ENCODE measurements at regions not wholly inside any gene's neighbourhood (a gene's known extent, or its start where the extent isn't known, plus 50 kb on each side); places are given as distances from the start of the nearest gene placed in this dataset.

DNA sequence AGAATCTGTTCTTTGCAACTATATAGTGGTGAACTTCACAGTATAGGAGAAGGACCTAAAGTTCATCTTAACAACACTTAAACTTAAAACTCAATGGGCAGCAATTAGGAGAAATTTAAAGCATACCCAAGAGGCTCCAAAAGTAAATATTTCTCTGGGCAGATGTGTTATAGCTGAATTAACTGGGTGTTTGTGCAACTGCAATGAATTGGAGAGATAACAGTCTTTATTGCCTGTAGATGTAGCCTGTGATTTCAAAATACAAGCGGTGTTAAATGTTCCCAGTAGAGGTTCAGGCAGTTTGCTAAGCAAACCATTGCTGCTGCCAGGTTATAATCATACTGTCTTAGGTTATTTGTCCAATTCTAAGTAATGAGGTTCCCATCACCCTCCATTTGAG lies 294.1 kb upstream of the MTNR1B start:
- no peak for FAIRE-seq

DNA sequence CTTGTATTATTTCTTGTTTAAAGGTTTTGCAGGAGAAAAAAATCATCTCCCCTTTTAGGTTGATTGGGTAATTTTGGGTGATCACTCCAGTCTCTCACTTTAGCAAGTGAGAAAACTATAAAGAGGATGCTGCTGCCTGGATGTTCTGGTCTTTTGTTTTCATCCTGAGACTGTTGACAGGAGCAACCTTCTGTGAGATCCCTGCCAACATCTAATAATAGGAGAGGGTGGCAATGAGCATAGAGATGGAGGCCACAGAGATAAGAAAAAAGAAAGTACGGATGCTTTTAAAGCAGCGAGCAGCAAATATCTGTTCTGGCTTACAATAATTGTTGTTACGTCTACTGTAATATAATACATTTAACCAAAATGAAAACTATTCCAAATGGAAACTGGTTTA lies 293.6 kb upstream of the MTNR1B start:
- FAIRE-seq = no peak

DNA sequence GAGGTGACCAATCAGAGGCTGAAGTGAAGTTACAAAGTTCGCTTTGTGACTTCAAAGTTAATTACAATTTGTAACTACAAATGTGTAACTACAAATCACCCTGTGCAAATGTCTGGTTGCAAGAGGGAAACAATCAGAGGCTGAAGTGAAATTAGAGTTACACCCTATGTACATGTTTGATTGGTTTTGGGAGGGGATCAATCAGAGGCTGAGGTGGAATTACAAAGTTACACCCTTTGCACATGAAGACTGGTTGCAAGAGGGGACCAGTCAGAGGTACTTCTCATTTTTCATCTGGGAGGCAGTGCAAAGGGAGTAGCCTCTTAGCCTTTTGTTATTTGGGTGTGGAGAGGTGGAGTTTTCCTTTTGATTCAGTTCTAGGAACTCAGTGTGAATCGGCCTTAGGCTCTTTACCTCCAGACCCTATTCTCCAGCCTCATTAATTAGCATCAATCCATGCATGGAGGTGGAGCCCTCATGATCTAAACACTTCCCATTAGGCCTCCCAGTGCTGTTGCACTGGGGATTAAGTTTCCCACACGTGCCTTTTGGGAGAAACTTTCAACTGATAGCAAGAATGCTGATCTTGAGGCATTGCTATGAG lies 291.3 kb upstream of the MTNR1B start:
- FAIRE-seq = no peak

DNA sequence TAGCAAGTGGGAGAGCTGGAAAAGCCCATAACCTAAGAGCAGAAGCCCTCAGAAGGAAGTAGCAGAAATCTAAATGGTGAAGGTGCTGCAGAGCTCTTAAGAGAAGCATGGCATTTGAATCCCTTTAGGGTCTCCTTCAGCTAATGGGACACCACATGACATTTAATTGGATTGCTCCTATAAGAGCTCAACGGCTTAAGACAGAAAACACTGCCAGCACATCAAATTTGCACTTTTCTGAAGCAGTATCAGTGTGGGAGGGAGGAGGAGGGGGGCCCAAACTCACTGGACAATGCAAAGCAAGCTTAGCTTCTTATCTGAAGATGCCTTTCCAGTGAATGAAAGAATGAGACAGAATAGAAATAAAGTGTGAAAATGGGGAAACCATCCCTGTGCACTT lies 287.9 kb upstream of the MTNR1B start:
- no peak for FAIRE-seq

DNA sequence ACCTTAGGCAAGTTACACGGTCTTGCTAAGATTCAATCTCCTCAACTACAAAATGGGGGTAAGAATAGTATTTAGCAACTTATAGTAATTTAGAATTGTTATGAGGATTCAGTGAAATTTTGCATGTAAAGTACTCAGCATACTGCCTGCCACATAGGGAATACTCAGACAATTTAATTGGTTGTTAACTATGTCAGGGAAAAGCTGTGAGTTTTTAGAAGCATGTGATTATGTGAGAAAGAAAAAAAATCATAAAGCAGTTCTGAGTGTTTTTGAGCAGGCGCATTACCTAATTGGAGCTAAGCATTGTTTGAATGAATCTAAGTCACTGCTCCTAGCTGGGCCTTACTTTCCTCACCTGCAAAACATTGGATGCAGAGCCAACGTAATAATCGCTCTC lies 287.3 kb upstream of the MTNR1B start:
- FAIRE-seq = no peak

DNA sequence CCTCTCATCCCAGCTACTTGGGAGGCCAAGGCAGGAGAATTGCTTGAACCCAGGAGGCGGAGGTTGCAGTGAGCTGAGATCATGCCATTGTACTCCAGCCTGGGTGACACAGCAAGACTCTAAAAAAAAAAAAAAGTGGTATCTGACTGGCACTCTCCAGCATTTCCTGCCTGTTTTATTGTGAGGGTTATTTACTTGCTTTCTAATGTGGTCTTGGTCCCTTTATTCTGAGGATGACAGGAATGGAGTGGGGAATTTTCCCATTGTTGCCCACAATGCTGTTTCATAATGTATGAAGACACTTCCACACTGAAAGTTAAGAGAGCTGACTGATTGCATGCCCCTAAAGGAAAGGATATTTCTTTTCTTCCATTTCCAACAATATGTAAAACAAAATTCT lies 286.5 kb upstream of the MTNR1B start:
- FAIRE-seq = no peak

DNA sequence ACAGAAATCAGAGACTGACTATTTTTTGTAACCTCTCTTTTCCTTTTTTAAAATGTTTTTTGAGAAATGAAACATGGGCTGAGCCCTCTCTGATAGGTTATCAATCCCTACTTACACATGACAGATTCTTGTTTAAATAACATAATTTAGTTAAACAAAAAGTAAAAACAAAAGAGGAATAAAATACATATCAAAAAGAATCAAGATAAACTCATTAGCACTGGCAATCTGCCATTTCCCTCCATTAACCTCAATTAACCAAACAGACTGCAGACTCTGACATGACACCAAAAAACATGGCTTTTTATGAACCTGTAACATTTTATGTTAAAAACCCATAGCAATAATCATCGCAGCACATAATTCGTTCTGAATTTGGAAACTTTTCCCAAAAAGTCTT lies 284.4 kb upstream of the MTNR1B start:
- no peak for FAIRE-seq

DNA sequence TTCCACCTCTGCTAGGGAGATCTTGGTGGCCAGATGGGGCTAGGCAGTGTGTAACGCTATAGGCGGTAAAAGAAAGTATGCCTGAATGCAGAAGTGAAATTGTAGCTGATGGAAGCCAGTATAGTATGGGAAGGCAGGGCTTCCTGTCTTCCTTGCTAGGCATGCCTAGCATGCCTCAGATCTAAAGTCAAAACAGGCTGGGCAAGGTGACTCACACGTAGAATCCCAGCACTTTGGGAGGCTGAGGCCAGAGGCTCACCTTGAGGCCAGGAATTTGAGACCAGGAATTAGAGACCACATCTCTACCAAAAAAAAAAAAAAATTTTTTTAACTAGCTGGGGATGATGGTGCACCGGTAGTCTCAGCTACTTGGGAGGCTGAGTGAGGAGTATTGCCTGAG lies 281.7 kb upstream of the MTNR1B start:
- FAIRE-seq = no peak

DNA sequence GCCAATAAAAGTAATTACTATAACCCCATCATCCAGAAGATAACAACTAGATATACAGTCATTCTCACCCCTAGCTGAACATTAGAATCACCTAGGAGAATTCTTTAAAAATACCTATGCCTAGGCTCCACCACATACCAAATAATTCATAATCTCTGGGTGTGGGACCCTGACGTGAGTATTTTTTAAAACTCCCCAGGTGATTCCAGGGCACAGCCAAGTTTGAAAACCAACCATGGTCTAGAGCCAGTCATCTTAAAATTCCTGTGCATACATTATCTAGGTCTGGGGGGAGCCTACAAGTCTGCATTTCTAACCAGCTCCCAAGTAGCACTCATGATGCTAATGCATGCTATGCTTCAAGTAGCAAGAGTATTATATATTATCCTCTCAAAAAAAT lies 281.0 kb upstream of the MTNR1B start:
- FAIRE-seq = no peak

DNA sequence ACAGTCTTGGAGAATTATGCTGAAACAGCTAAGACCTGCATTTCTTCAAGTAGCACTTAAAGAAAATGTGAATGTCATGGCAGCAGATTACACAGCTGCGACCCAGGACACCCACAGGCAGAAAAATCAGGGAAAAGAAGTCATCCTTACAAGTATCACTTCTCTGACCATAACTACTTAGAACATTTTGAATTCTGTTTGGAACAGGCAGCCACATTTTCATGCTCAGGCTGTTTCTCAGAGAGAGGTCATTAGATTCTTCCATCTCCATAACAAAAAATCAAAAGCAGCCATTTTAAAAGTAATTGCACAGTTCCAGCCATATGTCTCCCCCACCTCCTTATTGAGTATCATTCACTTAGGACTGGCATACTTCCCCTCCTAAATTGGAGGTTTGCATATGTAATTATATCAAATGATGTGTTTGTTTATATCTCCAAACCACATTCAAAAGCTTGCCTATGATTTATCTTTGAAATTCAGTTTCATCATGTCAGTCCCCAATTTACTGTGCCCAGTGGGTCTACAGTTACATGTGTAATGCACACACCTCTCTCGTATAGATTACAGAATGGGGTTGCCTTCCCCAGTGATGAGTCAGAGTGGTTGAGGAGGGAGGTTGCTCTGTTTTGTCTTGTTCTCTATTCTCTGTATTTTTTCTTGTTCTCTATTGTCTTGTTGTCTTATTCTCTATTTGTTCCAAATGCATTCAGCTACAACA lies 276.5 kb upstream of the MTNR1B start:
- no peak for FAIRE-seq

DNA sequence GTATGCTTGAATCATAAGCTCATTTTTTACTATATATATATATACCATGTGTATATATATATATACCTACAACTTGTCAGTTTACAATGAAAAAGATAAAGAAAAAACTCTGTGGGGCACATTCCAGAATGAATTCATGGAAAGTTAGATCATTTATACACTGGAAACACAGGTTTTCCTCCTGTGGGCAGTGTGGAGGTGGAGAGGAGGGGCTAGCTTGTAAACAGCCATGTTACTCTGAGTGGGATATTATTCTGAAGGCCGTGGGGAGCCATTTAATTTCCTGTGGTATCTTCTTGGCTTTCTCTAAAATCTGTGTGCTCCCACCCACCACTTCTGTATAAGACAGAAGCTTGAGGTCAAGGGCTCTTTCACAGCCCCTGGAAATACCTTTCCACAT lies 273.4 kb upstream of the MTNR1B start:
- no peak for FAIRE-seq

DNA sequence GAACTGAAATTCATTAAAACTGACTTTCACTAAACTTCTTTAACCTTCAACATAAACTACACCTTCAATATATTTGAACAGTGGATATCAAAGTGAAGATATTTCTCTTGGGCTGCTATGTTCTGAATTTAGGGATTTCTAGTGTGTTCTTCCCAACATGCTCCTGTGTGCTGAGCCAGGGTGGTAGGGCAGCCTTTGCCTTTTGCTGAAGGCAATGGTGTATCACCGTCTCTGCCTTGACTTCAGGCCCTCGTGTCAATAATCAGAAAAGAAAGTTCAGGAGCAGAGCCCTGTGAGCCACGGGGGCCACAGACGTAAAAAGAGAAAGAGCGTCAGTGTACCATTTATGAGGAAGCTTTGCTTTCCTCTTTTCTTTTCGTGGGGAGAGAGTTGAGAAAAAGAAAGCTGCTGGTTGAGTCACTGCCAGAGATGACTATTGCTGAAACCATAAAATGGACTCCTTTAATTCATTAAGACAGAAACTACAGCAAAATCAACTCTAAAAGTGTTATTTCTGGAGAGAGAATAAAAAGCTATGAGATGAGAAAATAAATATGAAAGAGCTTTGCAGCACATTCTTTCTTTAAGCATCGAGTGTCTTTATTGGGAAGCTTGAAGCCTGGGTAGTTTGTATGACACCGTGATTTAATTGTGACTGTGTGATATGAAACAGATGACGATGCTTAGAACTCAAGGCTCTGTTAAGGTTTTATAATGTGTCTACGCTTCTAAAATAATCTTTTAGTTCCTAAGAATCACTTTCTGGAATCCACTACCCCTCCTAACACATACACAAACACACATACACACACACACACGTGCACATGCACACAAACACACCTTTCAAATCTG lies 271.8 kb upstream of the MTNR1B start:
- FAIRE-seq = no peak

DNA sequence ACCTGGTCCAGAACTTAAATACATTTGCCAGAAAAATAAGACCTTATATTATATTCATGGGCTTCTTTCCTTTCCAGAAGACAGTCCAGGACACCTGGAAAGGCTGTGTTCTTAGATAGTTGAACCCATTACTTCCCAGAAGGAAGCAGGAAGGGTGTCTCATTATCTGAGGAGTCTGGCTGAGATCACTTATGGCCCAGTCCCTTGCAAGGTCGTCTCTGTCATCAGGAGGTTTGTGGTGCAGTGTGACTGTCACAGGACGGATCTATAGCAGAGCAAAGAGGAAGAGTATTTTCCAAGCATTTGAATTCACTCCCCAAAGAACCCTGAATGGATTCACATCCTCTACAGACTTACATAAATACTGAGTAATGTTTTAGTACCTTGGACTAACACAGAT lies 270.7 kb upstream of the MTNR1B start:
- FAIRE-seq = no peak

DNA sequence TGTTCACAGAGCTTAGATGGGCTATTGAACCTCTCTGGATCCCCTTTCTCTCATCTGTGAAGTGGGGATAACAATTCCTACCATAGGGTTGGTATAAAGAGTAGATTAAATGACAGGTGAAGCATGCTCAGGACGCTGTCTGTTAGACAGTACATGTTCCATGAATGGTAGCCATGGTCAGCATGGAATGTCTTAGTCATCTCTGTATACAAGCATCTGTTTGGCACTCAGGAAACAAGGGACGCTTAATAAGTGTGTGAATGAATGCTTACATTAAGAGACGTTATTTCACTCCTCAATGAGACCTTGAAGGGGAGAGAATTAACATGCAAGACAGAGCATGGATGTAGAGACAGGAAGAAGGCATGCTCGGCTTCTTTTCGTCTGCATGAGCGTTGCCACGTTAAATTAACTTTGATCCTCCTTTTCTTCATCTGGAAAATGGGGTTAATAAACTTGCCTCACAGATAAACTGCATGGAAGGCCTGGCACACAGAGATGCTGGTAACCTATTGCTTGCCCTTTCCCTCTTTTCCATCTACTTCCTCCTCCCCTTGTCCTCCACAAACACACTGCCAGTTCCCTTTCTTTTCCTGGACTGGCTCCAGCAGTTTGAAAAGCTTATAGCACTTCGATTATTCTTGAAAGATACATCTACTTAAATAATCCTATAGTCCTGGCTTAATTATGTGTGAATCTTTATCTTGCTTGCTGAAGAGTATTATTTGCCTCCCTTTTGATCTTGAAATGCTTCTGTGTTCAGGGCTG lies 267.2 kb upstream of the MTNR1B start:
- no peak for FAIRE-seq

DNA sequence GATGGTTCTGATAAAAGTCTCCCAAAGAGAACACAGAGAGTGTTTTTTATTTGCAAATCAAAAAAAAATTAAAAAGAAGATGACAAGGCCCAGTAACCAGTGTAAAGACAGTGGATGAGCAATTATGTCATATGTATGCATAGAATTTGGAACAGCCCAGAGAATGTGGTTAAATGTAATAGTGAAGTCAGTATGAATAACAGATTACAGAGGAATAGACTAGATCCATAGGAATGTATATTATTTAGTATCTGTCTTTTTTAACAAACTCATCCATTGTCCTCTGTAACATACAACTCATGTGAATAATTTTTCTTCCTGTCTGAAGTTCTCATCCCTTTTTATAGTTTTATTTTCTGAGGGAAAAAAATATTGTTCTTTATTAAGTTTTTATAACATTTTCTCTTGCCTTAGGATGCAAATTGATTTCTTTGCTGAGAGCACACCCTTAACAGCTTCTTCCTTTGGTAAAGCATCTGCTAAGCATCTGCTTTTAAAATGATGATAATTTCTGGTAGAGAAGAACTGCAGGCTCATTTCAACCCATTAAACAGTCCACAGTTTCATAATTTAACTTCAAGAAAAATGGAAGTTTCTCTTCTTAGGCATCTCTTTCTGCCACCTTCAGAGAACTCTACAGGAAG lies 266.5 kb upstream of the MTNR1B start:
- no peak for FAIRE-seq

DNA sequence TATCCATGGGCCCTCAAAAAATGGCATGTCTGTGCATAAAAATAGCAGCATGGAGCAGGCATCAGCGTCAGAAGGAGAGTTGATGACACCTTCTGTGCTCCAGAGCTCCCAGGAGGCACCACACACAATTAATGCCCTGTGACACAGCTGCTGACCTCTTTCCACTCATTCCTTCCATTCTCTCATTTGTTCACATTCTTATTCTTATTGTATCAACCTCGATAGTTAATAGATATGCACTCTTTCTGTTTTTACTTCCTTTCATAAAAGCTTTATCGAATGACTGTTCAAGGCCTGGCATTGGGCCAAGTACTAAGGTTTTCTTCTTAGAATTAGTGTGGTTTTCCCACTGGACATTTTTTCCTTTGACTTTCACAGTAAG lies 266.0 kb upstream of the MTNR1B start:
- FAIRE-seq = no peak

DNA sequence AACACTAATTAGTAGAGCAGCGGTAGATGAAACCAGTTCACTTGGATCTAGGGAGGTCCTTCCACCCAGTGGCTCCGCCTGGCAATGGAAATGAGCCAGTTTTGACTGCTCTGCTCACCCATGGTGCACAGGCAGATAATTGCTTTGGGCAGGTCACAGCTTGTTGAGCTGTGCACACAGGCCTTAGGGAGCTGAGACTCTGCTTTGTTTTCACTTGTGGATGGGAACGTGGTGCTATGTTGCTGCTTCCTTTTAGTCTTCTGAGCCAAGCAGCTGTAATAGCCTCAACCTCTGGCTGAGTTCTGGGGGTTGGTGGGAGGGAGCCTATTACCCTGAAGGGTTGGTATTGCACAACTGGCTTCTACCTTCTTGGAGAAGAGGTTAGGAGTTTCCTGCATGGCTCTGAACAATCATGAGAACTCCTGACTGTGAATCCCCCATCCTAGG lies 262.3 kb upstream of the MTNR1B start:
- no peak for FAIRE-seq

DNA sequence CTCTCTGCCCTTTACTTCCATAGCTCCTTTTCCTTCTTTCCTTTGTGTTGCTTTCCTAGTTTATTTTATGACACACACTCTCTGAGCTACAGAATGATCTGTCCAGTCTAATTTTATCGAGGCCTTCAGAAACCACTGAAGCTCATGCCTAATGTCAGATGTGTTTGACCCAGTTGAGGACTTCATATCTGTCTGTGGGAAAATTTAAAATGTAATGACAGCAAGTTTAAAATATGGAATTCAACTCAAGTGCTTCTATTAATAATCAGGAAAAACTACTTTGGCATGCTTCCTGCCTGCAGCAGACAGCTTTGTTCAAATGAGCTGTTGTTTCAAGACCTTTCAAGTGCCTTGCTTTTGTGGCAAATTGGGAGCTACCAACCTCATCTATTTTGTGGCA lies 261.8 kb upstream of the MTNR1B start:
- peak; percentile 47 for FAIRE-seq

DNA sequence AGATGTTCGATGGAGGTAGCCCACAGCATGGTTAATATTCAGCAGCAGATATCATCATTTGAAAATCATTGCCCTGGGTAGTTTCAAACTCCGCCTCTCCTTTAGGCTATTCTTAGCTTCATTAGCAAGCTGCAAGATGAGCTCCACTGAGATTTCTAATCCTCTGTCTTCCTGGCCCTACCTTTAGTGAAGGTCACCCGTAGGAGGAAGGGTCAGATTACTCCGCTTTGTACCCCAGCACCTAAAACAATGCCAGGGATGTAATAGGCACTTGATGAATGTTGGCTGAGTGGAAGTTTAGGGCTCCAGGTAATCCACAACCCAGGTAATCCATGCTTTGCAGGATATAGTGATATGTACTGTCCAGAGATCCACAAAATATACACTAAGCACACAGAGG lies 260.1 kb upstream of the MTNR1B start:
- FAIRE-seq = no peak

DNA sequence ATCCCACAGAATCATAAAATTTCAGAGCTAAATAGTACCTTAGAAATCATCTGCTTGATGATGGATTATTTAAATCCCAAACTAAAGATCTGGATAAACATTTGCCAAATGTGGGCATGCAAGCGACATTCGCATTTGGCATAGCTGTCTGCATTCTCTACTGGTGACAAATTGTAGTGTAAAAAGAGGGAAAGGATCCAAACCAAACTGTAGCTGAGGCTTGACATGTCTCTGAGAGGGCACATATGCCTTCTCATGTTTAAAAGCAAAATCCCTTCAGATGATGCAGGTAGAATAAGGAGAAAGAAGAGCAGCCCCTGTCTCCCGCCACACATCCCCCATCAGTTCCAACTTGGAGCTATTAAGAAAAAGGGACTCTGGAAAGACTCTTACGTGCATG lies 257.5 kb upstream of the MTNR1B start:
- no peak for FAIRE-seq

DNA sequence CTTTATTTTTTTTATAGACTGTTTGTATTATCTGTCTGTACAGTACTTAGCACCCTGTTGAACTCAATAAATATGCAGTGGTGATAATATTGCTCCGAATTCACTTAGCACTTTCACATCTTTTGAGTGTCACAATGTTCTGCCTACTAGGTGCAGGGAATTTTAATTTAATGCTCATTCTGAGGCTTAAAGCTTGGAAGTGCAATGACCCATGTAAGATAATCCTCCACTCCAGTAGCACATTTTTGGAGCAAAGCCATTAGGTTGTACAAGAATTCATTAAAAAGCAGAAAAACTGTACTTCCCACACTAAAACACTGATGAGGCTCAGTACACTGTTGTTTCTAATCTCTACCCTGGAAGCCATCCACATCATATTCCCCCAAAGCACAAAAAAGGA lies 255.3 kb upstream of the MTNR1B start:
- FAIRE-seq = no peak

DNA sequence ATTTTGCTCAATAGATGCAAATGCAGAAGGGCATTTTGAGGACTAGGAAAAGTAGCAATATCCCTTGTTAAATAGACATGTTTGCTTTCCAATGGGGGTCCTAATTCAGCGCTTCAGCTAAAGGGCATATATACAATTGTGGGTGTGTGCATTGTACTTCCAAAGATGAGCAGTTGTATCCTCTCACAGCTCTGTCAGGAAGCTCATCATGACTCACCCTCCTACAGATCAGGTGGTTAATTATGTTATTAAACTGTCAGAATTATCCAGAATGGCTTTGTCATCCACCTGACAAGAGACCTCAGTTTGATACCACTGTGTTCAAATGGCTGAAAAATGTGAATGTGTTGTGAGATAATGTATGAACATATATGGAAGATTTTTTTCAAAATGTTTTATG lies 252.2 kb upstream of the MTNR1B start:
- FAIRE-seq = no peak

DNA sequence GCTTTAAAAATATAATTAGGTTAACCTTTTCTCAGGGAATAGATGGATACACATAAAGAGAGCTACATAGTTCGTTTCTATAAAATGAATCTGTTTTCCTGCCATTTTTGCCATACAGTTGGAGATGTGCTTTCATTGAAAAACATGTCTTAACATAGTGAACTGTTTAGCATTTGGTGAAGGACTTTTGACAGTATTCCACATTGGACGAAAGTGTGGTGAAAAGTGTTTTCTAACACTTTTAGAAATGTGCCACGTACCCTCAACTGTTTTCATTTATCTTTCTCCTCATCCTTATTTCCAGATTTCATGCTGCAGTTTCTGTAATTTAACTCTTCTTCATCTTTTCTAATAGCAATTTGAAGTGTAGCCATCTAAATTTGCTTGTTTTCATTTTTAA lies 249.1 kb upstream of the MTNR1B start:
- FAIRE-seq = no peak
